ENCODE measurements at regions not wholly inside any gene's neighbourhood (a gene's known extent, or its start where the extent isn't known, plus 50 kb on each side); places are given as distances from the start of the nearest gene placed in this dataset.

- no peak for TF ChIP-seq CTCF (IDR thresholded peaks at IDR 0.05)
- TF ChIP-seq POLR2A (IDR thresholded peaks at IDR 0.05) = no peak
Observed at GRCh38 chr17:54257440-54257839, 434.7 kb downstream of the KIF2B start.

All from uterus (tissue), 2 donors.